Peyer's patch (tissue), 4 donors: ENCODE measurements at regions not wholly inside any gene's neighbourhood (a gene's known extent, or its start where the extent isn't known, plus 50 kb on each side); places are given as distances from the start of the nearest gene placed in this dataset.

ENCODE experiments used
- CTCF ChIP-seq, 6 experiments: fragments of 450-650 bp in 4 of 6; fragments of 200-600 bp in 2 of 6; sonication (generic) in 1 of 6; IDR thresholded peaks; one replicate each; pipeline ENCODE4 v1.5.1; 2017 to 2019; ENCODE audit warnings: antibody characterized with exemption in 6 of 6, mild to moderate bottlenecking in 3 of 6, moderate library complexity in 1 of 6
- POLR2A ChIP-seq, 2 donors: fragments of 450-650 bp; IDR thresholded peaks; one replicate each; pipeline ENCODE4 v1.5.1; 2017; ENCODE audit warnings: antibody characterized with exemption in 2 of 2, mild to moderate bottlenecking in 2 of 2, moderate library complexity in 2 of 2

GRCh38 chr10:62958980-62959379 is 142.8 kb upstream of the EGR2 start:
- TF ChIP-seq POLR2A (IDR thresholded peaks at IDR 0.05) = no peak
- TF ChIP-seq CTCF (IDR thresholded peaks at IDR 0.05) = no peak
